Lung (tissue), 9 donors: ENCODE measurements at regions not wholly inside any gene's neighbourhood (a gene's known extent, or its start where the extent isn't known, plus 50 kb on each side); places are given as distances from the start of the nearest gene placed in this dataset.
"Not testable (repeated sequence)": the region's sequence is repeated elsewhere in the genome, so short reads cannot be mapped to it uniquely, and the experiment has no call there.

Source experiments
- ATAC-seq: fragments of 200-7000 bp; cut with Tn5 transposase; one replicate; pipeline ENCODE4 v1.9.1; 2020; ENCODE audit warnings: moderate number of reproducible peaks; ENCODE audit not compliant: insufficient read depth, low FRiP score
- DNase-seq, 3 donors: peaks; one replicate each; pipeline ENCODE4 v3.0.0-alpha.2; 2013 to 2017
- H3K27ac ChIP-seq, 2 donors: one replicate each; pipeline ENCODE4 v1.5.1; 2013; ENCODE audit warnings: mild to moderate bottlenecking in 2 of 2, moderate library complexity in 2 of 2, control low read depth in 1 of 2, inconsistent platforms in 1 of 2, low read depth in 1 of 2, low read length in 1 of 2
- H3K27me3 ChIP-seq, 3 donors: one replicate each; pipeline ENCODE4 v1.5.1; 2013; ENCODE audit warnings: low read length in 2 of 3; ENCODE audit not compliant: control insufficient read depth in 3 of 3, insufficient read depth in 3 of 3
- H3K36me3 ChIP-seq, 4 donors: one replicate each; pipeline ENCODE4 v1.5.1; 2013; ENCODE audit warnings: low read length in 4 of 4, mild to moderate bottlenecking in 1 of 4, moderate library complexity in 1 of 4; ENCODE audit not compliant: control insufficient read depth in 4 of 4, insufficient read depth in 4 of 4
- H3K4me1 ChIP-seq, 5 donors: one replicate each; pipeline ENCODE4 v1.5.1; 2013; ENCODE audit warnings: low read length in 5 of 5, mild to moderate bottlenecking in 2 of 5, moderate library complexity in 1 of 5; ENCODE audit not compliant: control insufficient read depth in 5 of 5, insufficient read depth in 5 of 5
- H3K4me3 ChIP-seq: one replicate; pipeline ENCODE4 v1.5.1; 2013; ENCODE audit warnings: mild to moderate bottlenecking, control low read depth, moderate library complexity
- H3K9ac ChIP-seq, 2 donors: one replicate each; pipeline ENCODE4 v1.5.1; 2013; ENCODE audit warnings: low read length in 2 of 2, control low read depth in 1 of 2; ENCODE audit not compliant: insufficient read depth in 1 of 2
- H3K9me3 ChIP-seq, 4 donors: one replicate each; pipeline ENCODE4 v1.5.1; 2013; ENCODE audit warnings: low read length in 3 of 4, mild to moderate bottlenecking in 1 of 4, moderate library complexity in 1 of 4; ENCODE audit not compliant: control insufficient read depth in 4 of 4, insufficient read depth in 3 of 4
- WGBS, 2 donors: extraction: QIAGEN DNeasy Blood & Tissue Kit; methylation state at CpG; one replicate each; pipeline ENCODE4 v1.1.7; 2013; 5-methylcytosine and 5-hydroxymethylcytosine counted together
- donor health status: Bipolar disorder and iron deficiency.
- donor health status: healthy.
- donor health status: DM: yes; HTN: yes; CAD: no.

GRCh38 chr15:20040691-20041090 lies 500.9 kb downstream of the GOLGA6L6 start:
- WGBS, 2 donors, result 44 to 67% methylated on average over 1 of the region's 1 CpG
- H3K27ac ChIP-seq, ATAC-seq, H3K27me3 ChIP-seq, H3K4me1 ChIP-seq, H3K36me3 ChIP-seq, H3K9me3 ChIP-seq, H3K9ac ChIP-seq, H3K4me3 ChIP-seq, DNase-seq: not testable (repeated sequence)

DNA sequence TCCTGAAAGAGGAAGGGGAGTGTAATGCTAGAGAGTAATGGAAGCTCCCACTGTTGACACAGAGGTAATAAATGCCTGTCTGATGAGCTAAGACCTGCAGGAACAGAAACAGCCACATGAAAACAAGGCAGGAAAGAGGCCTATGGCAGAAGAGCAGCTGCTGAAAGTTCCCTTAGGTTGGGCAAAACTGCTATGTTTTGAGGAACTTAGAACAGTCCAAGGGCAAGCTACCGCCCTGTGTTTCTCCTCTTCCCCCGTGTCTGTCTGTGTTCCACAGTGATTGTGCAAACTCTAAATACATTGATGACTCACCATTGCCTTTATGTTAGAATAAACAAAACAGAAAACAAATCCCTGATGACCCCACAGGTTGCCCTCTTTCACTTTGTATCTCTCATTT lies 516.6 kb downstream of the GOLGA6L6 start:
- not testable (repeated sequence) for H3K27ac ChIP-seq, ATAC-seq, H3K4me3 ChIP-seq

GRCh38 chr15:20022349-20022748 lies 519.3 kb downstream of the GOLGA6L6 start:
- not testable (repeated sequence) for H3K36me3 ChIP-seq, DNase-seq, H3K9ac ChIP-seq, H3K9me3 ChIP-seq, H3K27ac ChIP-seq, ATAC-seq, H3K27me3 ChIP-seq, H3K4me1 ChIP-seq, H3K4me3 ChIP-seq
- WGBS, 2 donors, result 93% methylated on average over 1 of the region's 6 CpGs; no CpG with 5 or more reads in 1 of the 2 donors

More for the DNA sequence above, 516.6 kb downstream of the GOLGA6L6 start:
- not testable (repeated sequence) for H3K9me3 ChIP-seq, H3K9ac ChIP-seq, H3K27me3 ChIP-seq, H3K4me1 ChIP-seq, DNase-seq, H3K36me3 ChIP-seq
- WGBS, 2 donors, result no CpG with 5 or more reads among the region's 2 CpGs

- not testable (repeated sequence) for H3K4me3 ChIP-seq, H3K4me1 ChIP-seq, H3K36me3 ChIP-seq, H3K27me3 ChIP-seq, H3K9ac ChIP-seq, H3K9me3 ChIP-seq, H3K27ac ChIP-seq, DNase-seq
- WGBS, 2 donors, result 65 to 83% methylated on average over 1 of the region's 7 CpGs
- peak; percentile 59 for ATAC-seq
Observed at GRCh38 chr15:20021351-20021750, 520.2 kb downstream of the GOLGA6L6 start.

GRCh38 chr15:20020588-20020987 lies 521.0 kb downstream of the GOLGA6L6 start:
- ATAC-seq, H3K27ac ChIP-seq, H3K9ac ChIP-seq, DNase-seq, H3K4me1 ChIP-seq, H3K4me3 ChIP-seq, H3K36me3 ChIP-seq, H3K27me3 ChIP-seq, H3K9me3 ChIP-seq: not testable (repeated sequence)
- 67 to 71% methylated on average over 2 to 3 of the region's 5 CpGs for WGBS, 2 donors

GRCh38 chr15:20019758-20020157 lies 521.8 kb downstream of the GOLGA6L6 start:
- not testable (repeated sequence) for H3K9ac ChIP-seq, H3K4me3 ChIP-seq, DNase-seq, H3K27me3 ChIP-seq, ATAC-seq, H3K36me3 ChIP-seq, H3K4me1 ChIP-seq, H3K9me3 ChIP-seq, H3K27ac ChIP-seq
- 67 to 77% methylated on average over 3 to 6 of the region's 6 CpGs for WGBS, 2 donors

DNA sequence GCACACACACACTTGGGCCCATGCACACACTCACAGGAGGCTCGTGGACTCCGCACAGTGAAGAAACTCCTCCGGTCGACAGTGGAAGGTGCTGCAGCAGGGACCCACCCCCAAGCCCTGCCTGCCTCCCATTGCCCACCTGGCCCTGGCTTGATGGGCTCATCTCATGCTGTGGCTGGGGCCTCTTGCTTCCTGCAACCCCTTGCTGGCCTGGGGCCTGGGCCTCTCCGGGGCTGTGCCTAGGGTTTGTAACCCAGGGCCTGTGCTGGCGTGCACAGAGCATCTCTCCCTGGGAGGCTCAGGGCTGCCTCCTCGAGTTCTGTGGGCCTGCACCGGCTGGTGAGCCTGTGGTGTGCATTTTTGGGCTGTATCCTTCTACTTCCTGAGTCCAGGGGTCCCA lies 524.0 kb downstream of the GOLGA6L6 start:
- H3K9me3 ChIP-seq, H3K9ac ChIP-seq, H3K27ac ChIP-seq, DNase-seq, H3K27me3 ChIP-seq, H3K4me3 ChIP-seq, H3K36me3 ChIP-seq, ATAC-seq, H3K4me1 ChIP-seq: not testable (repeated sequence)
- WGBS, 2 donors, result 88 to 91% methylated on average over 5 to 6 of the region's 8 CpGs

DNA sequence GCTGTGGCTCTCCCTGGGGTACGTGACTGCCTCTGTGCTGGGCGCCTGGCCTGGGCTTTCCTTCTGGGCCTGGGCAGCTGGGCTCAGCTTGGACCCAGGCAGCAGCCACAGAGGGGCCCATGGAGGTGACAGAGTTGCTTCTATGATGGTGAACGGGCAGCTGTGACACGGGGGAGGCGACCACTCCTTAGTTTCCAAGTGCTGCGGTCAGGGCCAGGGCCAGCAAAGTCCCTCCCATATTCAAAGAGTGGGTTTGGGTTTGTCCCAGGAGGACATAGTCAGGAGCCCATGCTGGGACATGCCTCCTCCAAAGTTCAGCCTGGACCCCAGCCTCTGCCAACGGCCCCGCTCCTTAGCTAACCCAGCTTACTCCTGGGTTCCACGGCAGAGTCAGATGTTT lies 524.7 kb downstream of the GOLGA6L6 start:
- not testable (repeated sequence) for H3K4me1 ChIP-seq, H3K36me3 ChIP-seq, H3K27me3 ChIP-seq, H3K4me3 ChIP-seq, DNase-seq, H3K9me3 ChIP-seq, H3K9ac ChIP-seq, ATAC-seq, H3K27ac ChIP-seq
- 81 to 84% methylated on average over 7 of the region's 9 CpGs for WGBS, 2 donors

GRCh38 chr15:20012837-20013236 lies 528.8 kb downstream of the GOLGA6L6 start:
- not testable (repeated sequence) for H3K36me3 ChIP-seq, H3K4me1 ChIP-seq, H3K27me3 ChIP-seq, ATAC-seq, H3K9me3 ChIP-seq, H3K9ac ChIP-seq, H3K4me3 ChIP-seq, DNase-seq, H3K27ac ChIP-seq
- WGBS, 2 donors, result 39 to 66% methylated on average over 2 of the region's 2 CpGs
